ENCODE measurements at regions not wholly inside any gene's neighbourhood (a gene's known extent, or its start where the extent isn't known, plus 50 kb on each side); places are given as distances from the start of the nearest gene placed in this dataset.

DNA sequence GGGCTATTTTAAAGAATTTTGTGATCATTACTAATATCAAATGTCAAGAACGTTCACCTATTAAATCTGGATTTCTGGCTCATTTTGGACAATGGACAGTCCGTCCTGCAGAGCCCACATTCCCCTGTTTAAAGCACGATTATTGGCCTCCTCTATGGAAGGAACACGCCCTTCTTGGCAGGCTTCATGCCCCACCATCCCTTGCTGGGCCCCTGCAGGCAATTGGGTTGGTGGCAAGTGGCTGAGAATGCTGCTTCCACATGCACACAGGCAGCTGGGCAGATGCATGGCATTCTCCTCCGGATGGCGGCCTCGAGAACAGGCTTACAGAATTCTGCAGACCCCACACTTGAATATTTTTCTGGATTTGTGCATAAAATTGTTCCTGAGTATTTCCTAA lies 305.8 kb upstream of the MKI67 start:
- TF ChIP-seq EP300 (IDR thresholded peaks at IDR 0.05): no peak
- TF ChIP-seq CTCF (IDR thresholded peaks at IDR 0.05): no peak

Measured in sigmoid colon (tissue), 4 donors.